Amniotic epithelial cell (primary cell): ENCODE measurements at regions not wholly inside any gene's neighbourhood (a gene's known extent, or its start where the extent isn't known, plus 50 kb on each side); places are given as distances from the start of the nearest gene placed in this dataset.
A peak's percentile ranks its signal among the peaks of the same experiment; 100 is the strongest.

ENCODE experiments used
- DNase-seq: peaks from one replicate; pipeline ENCODE4 v3.0.0-alpha.2; 2010; ENCODE audit warnings: low read depth

DNA sequence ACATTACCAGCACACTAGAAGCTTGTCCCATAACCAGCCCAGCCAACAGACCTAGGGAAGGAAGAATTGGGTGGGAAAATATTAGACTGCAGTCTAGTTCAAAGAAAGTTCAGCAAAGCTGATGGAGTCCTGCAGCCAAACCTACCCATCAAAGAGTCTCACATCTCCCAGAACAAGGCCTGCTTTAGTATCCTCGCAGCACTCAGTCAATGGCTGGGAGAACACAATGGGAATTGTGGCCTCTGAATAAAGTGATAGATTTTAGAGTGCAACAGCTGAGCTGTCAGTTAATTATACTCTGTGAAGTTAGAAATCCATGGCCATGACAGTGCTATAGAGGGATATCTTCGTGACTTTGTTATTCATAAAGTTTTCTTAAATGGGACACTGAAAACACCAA, 207.2 kb upstream of the NAALADL2 start:
- no peak for DNase-seq

DNA sequence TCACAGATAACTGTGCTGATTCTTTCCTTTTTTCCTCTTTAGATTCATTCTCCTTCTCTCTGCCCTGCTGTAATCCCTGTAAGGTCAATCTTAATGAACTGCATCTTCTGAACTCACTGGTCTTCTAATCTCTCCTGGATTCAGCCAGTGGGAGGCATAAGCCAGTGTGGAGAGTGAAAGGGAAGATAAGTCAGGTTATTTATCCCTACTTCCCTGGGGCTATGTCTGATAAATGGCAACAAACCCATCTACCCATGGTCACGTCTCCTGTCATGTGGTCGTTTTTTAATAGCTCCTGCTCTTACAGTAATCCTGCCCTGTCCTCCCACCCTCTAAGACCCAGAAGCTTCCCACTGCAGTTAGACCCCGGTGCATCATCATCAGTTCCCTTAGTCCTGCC, 199.6 kb upstream of the NAALADL2 start:
- DNase-seq = no peak

DNA sequence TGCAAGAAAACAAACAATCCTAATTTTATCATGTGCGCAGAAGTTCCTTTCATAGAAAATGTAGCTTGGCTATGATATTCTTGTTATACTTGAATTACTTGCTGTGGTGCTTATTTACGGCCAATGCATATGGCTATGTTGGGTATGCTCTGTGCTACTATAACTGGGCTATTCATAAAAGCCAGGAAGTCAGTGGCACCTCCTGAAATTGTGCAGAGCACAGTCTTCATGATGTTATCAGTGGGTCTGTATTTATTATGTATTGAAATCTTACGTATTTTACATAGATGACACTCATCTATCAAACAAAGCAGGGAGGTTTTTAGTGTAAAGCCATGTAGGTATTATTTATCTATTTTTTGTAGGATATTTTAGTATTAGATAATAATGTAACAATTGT, 196.5 kb upstream of the NAALADL2 start:
- no peak for DNase-seq

DNA sequence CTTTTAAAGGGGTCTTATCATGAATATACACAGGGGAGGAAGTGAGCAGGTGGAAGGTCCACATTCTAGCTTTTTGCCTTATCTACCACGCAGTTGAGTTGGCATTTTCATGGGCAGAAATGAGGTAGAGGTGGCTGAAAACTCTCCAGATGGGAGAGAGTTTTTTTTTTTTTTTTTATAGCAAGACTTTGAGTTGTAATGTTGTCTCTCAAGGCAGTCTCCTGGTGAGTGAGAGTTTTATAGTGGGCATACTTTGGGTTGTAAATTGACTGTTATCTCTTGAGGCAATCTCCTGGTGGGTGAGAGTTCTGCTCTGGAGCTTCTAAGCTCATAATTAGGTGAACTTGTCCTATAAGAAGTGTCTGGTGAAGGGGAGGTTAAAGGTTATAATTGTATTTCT, 191.7 kb upstream of the NAALADL2 start:
- no peak for DNase-seq

DNA sequence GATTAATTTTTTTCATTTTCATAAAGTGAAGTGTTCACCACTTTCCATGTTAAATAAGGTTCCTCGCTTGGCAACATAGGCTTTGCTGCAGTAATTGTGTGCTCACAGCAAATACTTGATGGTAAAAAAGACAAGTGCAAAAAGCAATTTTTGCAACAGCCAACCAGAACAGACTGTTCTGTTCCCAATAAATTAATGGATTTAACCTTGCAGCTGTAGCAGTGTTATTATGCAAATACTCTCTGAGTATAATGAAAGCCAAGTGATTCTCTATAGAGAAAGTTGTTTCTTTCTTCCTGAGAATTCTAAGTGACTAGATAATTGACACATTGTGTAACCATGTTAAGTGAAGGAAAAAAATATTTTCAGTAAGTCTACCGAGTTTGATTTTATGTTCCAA, 183.7 kb upstream of the NAALADL2 start:
- no peak for DNase-seq

DNA sequence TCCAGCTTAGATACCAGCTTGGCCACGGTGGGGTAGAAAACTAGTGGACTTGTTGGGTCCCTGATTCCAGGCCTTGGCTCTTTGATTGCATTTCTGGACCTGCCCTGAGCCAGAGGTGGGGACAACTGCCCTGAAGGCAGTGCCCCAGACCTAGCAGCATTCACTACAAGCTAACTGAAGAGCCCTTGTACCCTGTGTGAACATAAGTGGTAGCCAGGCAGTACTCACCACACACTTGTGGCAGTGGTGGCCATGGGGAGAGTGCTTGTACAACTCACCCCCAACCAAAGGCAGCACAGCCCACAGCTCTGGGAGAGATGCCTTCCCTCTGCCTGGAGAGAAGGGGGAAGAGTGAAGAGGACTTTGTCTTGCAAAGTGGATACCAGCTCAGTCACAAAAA, 177.3 kb upstream of the NAALADL2 start:
- no peak for DNase-seq

DNA sequence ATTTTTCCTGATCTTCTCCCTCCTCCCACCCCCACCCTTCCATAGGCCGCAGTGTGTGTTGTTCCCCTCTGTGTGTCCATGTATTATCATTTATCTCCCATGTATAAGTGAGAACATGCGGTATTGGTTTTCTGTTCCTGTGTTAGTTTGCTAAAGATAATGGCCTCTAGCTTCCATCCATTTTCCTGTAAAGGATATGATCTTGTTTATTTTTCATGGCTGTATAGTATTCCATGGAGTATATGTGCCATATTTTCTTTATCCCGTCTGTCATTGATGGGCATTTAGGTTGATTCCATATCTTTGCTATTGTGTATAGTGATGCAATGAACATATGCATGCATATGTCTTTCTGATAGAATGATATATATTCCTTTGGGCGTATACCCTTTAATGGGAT, 173.3 kb upstream of the NAALADL2 start:
- DNase-seq = no peak

DNA sequence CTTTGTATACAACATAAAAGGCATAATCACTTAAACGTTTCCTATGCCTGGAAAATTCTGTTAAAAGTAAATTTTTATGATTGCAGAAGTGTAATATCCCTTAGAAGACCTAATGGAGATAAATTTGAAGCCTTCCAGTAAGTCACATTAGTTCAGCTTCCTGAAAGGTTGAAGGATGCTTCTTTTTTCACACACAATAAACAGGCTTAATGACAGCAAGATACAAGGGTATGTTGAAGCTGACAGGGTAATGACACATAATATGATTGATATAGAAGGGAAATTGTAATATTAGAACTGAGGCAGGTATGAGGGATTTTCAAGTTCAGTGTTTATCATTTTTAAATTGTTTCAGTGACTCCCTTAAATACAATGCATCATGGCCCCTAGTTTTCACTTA, 161.8 kb upstream of the NAALADL2 start:
- no peak for DNase-seq

DNA sequence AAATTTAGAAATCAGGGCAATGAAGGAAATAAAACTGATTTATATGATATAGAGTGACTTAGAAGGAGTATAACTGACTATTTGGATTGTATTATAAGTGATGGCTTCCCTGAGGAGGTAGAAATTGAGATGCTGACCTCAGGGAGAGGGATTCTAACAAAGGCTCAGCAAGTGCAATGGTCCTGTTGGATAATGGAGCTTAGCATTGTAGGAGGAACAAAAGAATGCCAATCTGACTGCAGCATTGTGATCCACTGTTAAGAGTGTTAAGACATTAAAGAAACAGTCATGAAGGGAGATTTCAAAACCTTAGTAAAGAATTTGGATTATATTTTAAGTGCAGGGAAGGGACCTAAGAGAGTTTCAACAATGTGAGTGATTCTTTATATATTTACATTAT, 158.4 kb upstream of the NAALADL2 start:
- DNase-seq = no peak

DNA sequence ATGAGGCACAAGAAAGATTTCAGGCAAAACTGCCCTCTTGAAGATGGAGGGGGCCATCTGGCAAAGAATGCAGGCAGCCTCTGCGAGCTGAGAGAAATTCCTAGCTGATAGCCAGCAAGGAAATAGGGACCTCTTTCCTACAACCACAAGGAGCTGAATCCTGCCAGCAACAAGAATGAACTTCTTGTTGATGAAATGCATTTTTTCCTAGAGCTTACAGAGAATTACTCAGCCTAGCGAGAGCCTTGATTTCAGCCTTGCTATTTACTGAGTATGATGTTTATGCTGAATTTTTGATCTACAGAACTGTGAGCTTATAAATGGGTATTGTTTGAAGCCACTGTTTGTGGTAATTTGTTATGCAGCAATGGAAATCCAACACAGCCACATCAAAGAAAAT, 148.5 kb upstream of the NAALADL2 start:
- DNase-seq = peak; percentile 16

DNA sequence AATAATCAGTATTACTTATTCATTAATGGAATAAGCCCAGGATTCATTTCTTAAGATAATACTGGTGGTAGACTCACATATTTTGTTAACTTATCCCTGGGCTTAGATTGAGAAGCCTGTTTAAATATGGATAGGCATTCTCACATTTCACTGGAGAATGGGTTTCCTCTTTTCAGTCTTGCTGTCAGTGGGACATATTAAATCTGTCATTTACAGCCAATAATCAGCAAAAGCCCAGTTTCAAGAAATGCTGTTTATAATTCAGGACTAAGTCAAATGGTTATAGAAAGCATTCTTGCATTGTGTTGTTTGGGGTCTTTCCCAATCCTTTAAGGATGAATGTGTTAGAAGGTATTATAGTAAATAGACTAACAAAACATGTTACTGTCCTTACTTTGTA, 143.7 kb upstream of the NAALADL2 start:
- no peak for DNase-seq

DNA sequence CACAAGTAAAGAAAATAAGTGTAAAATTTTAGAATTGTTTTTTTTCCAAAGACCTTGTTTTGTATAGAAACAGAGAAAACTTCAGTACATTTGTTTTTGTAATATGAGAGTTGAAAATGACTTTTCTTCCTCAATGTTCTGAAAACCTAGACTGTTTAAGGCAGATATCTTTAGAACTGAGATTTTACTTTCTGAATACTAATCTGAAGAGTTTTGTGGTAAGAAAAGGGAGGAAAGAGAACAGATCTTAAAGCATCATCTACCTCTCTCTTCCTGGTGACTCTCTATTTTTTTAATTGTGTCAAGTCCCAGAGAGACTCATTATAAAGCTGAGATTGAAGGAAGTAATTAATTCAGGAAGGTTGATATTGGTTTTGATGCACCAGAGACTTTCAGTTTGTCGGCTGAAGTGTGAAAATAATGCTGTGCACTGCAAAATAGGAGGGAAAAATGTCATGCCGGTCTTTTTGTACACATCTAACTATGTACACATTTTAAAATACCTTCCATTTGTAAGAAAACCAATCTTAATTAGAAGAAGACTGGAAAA, 142.1 kb upstream of the NAALADL2 start:
- DNase-seq = no peak

DNA sequence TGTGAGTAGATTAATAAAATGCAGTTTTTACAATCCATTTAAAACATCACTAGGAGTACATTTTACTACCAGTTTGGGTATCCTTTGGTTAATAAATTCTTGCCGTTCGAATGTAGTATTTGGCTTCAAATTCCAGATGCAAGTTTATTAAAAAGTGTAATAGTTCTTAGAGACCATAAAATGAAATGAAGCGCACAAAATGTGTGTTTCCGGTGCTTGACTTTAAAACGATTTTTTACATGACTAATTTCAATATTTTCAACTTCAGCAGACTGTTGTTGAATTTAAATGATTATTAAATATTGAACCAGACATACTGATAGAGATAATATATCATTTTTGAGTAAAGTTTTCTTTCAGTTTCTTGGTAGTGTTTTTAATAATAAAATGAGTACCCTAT, 138.4 kb upstream of the NAALADL2 start:
- DNase-seq = no peak

DNA sequence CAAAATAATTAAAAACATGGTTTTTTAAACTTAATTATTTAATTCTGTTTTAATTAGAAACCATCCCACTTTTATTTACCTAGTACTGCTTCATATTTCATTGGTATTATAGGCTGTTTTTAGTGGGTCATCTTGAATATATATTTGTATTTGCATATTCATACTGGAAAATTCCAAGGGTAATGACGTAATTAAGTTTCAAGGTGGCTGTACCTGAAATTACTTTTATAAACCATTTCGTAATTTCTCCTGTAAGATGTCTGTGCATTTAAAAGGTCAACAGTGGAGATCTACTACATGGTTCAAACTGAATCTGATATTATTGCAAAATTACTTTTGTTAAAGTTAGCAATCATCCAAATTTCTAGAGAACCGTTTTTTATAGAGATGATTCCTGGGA, 133.8 kb upstream of the NAALADL2 start:
- DNase-seq = no peak

DNA sequence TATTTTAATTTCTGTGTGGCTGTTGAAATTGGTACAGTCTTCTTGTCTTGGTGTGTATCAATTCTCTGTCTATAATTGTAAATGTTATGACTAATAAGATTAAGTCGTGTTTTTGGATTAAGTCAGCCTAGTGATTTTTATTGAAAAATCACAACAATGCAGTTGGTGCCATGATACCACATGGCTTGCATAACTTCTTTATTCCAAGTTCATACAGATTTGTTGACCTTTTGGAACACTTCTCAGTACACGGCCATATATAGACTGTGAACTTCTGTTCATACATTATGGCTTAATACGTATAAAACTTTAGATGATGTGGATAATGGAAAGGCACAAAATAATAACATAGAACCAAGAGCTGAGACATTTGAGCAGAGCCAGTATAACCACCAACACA, 121.2 kb upstream of the NAALADL2 start:
- no peak for DNase-seq

DNA sequence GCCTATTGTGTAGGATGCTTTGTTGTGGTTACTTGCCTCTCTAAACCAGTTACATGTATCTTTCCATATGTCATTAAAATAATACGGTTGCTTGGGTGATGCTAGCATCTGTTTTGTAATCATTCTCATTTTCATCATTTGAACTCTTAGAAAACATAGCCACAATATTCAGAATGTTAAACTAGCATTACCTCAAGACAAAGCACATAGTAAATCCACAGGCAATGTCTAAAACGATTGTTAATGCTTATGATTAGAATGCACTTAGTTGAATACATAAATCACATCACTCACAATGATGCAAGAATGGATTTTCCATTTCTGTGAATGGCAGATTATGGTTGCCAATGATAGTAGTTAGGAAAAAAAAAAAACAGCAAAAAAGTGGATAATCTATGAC, 110.0 kb upstream of the NAALADL2 start:
- no peak for DNase-seq

DNA sequence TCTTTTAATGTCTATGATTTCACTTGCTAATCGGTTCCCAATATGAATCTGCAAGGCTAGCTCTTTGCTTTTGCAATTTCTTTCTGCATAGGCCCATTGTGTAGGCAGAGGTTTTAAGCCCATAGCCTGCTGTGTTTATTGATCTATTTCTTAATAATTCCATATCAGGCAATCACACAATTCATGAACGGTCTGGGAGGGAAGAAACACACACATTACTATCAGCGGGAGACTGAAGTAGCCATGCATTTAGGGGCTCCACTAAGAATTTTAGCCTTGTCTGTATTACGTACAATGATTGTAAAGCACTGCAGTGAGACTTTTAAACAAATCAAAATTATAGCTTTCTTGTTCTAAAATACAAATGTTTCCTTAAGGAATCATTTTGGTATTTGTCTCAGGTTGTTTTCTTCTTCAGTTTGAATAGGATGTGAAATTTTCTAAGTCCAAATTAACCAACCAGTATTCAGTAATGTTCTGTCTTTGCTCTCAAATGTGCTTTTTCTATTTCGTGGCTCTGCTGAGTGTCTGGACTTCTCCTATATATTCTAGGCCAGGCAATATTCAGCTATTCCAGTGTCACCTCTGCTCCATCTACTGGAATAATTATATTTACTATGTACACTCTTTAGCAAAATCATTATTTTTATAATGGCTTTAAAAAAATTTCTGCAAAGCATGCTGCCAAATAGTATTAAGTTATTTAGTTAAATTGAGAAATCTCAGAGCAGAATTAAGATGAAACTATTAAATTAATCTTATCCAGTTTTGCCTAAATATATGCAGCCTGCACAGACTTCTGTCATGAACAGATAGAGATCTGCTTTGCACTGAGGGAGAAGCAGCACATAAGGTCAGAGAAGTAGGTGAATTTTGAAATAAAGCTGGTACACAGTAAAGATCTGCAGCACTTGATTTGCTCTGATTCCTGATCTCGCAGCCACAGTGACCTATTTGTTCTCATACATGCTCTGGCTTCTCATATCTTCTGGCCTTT, 103.0 kb upstream of the NAALADL2 start:
- DNase-seq = no peak

DNA sequence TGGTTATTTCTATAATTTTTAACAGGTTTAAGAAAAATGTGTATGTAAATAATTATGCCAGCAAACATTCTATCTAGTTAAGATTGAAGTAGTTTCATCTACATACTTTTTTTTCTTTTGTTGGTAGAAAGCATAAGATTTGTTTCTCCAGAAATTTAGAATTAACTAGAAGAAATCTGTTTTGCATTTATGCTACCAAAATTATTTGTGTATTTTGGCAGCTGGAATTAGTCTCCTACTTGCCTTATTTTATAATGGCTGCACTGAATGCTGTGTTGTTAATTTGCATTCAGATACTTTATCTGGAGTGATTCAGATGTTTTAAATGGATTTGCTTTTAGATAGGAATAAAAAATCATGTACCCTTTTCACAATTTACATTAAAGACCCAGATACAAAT, 100.2 kb upstream of the NAALADL2 start:
- no peak for DNase-seq

DNA sequence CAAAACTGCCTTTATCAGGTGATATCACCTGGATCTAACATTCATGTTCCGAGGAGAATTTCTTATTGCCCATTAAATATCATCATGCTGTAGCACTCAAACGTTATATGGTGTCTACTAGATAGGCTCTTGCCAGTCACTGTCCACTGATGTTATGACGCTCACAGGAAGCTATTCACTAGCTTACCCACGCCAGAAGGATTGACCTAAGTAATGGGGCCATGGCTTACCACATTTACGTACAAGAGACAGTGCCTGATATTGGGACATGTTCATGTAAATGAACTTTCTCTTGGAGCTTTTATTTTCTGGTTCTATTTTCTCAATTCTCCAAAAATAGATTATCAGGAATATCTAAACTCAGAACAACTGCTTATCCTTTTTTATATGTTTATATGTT, 91.7 kb upstream of the NAALADL2 start:
- DNase-seq = no peak

DNA sequence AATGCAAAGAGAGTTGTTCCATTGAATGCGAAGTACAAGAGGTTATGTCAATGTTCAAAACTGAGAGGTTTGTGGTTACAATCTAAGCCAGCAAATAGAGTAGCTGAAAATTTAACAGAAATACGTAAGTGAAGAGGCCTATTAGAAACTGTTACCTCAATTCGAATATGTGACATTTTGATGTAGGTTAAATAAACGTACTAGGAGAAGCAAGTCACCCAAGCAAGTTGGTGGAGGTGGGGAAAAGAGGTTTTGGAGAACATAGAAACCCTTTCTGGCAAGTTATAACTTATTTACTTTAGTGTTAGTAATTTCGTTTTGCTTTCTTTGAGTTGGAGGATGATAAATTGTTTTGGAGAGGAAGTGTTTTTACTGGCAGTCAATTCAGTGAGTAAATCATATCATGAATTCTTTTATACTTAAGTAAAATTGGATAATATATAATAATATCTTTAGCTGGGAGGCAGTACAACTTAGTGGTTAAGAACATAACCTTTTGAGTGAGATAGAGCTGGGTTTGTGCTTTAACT, 91.2 kb upstream of the NAALADL2 start:
- DNase-seq = no peak

DNA sequence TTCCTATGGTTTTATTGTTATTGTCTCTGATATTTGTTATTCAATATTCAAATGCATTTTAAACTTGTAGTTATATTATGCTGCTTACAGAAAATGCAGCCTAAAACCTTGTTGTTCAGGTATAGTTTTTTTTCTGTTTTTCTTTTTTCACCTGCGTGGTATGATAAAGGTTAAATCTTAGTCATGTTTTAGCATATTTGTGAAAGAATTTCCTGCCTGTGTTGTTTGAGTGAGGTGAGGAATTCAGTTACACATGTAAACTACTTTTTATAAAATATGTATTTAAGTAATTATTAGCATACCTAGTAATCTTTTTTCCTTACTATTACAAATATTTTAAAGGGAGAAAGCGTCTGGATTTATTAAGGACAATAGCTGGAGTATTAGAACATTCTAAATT, 90.0 kb upstream of the NAALADL2 start:
- no peak for DNase-seq

DNA sequence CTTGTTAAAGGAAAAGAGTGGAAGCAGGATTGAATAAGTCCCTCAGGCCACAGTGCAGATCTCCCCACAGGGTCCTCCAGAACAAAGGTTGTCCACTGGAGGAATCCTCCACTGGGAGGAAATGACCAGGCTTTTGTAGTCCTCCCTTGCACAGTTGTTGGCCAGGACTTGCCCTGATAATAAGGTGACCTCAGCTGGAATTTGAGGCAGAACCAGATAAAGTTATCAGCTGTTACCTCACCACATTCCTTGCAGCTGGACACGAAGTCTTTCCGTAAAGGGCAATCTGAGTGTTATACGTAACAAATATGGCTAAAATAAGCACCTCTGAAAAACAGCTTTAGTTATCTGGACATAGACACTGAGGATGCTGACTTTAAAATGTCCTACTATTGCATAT, 83.5 kb upstream of the NAALADL2 start:
- peak; percentile 81 for DNase-seq

DNA sequence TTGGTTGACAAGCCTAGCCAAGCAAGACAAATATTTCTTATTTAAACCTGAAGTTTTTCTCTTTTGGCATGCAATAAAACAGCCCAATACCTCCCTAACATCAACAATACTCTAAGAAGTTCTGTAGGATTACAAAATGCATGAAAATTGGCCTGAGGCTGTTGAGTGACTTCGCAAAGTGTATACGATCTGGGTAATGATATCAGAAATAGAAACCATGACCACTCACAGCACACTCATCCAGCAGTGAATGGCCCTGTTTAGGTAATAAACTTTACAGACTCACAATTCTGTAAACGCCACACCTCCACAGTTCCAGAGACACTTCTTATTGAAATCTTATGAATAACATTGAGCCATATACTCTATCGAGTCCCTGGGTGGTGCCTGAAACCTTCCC, 83.0 kb upstream of the NAALADL2 start:
- DNase-seq = no peak

DNA sequence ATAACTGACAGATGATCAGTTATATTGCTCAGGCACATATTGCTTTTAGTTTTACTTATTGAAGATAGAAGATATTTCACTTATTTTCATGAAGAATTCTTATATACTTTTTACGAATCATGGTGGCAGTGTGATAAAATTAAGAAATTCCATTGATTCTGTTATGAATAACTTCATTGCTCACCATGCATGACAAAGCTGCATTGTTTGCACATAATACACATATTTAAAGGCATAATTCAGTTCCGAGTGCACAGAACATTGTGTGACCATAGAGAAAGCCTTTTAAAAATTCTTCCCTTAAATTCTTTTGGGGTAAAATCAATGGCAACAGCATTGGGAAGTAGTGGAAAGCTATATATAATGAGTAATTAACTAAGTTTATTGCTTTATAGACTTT, 82.5 kb upstream of the NAALADL2 start:
- DNase-seq = no peak
